HEK293 (cell line): ENCODE measurements at regions not wholly inside any gene's neighbourhood (a gene's known extent, or its start where the extent isn't known, plus 50 kb on each side); places are given as distances from the start of the nearest gene placed in this dataset.

ENCODE experiments used
- CTCF ChIA-PET: fragments of 350-600 bp; formaldehyde crosslinking; extraction: SDS; loops from one replicate; lab custom pipeline; 2021; ENCODE audit warnings: antibody characterized with exemption; lab: Yijun Ruan, JAX
- POLR2A ChIA-PET: fragments of 300-600 bp; formaldehyde crosslinking; extraction: SDS; loops from one replicate; lab custom pipeline; 2020; ENCODE audit warnings: antibody characterized with exemption, inconsistent platforms; lab: Yijun Ruan, JAX
- H3K27ac ChIP-seq: fragments of 200-500 bp; sonication (Bioruptor generic); 2 replicates; pipeline ENCODE4 v1.5.1; 2014; ENCODE audit warnings: low read depth, low read length, control low read depth, inconsistent platforms; ENCODE audit errors: extremely low read depth
- H3K36me3 ChIP-seq, 2 experiments: fragments of 200-500 bp in 1 of 2; sonication (Bioruptor generic) in 1 of 2; 1 replicate in 1 of 2; 2 replicates in 1 of 2; pipeline ENCODE4 v1.5.1; 2014 to 2017; ENCODE audit warnings: inconsistent platforms in 2 of 2, low read length in 2 of 2; ENCODE audit not compliant: control insufficient read depth in 2 of 2, insufficient read depth in 1 of 2
- H3K4me1 ChIP-seq: fragments of 200-500 bp; sonication (Bioruptor generic); 2 replicates; pipeline ENCODE4 v1.5.1; 2014; ENCODE audit warnings: mild to moderate bottlenecking, low read length, inconsistent platforms; ENCODE audit not compliant: control insufficient read depth, insufficient read depth
- H3K4me3 ChIP-seq: 2 replicates; pipeline ENCODE4 v1.5.1; 2011; ENCODE audit warnings: low read depth, mild to moderate bottlenecking, control low read depth, low read length, moderate library complexity
- H3K9me3 ChIP-seq: fragments of 200-500 bp; sonication (Bioruptor generic); 2 replicates; pipeline ENCODE4 v1.5.1; 2014; ENCODE audit warnings: low read depth, low read length, inconsistent platforms; ENCODE audit not compliant: control insufficient read depth, insufficient read depth
- AEBP2 ChIP-seq: fragments of 450-650 bp; formaldehyde crosslinking; IDR thresholded peaks from 2 replicates; pipeline ENCODE4 v1.5.1; 2016; ENCODE audit warnings: missing biosample characterization, missing genetic modification characterization, borderline replicate concordance
- FEZF1 ChIP-seq: fragments of 450-650 bp; formaldehyde crosslinking; IDR thresholded peaks from 2 replicates; pipeline ENCODE4 v1.5.1; 2016; ENCODE audit warnings: missing biosample characterization, missing genetic modification characterization
- KLF8 ChIP-seq: fragments of 450-650 bp; formaldehyde crosslinking; IDR thresholded peaks from 2 replicates; pipeline ENCODE4 v1.5.1; 2016; ENCODE audit warnings: missing biosample characterization, missing genetic modification characterization
- SCRT1 ChIP-seq: fragments of 450-650 bp; formaldehyde crosslinking; IDR thresholded peaks from 2 replicates; pipeline ENCODE4 v1.5.1; 2016; ENCODE audit warnings: missing biosample characterization, missing genetic modification characterization, borderline replicate concordance
- YY2 ChIP-seq: fragments of 450-650 bp; formaldehyde crosslinking; IDR thresholded peaks from 2 replicates; pipeline ENCODE4 v1.5.1; 2016; ENCODE audit warnings: missing biosample characterization, missing genetic modification characterization
- ZBTB48 ChIP-seq: fragments of 450-650 bp; formaldehyde crosslinking; IDR thresholded peaks from 2 replicates; pipeline ENCODE4 v1.5.1; 2016; ENCODE audit warnings: missing biosample characterization, missing genetic modification characterization
- ZNF10 ChIP-seq: fragments of 450-650 bp; formaldehyde crosslinking; IDR thresholded peaks from 2 replicates; pipeline ENCODE4 v1.5.1; 2017; ENCODE audit warnings: missing biosample characterization, missing genetic modification characterization
- ZNF133 ChIP-seq: fragments of 450-650 bp; formaldehyde crosslinking; IDR thresholded peaks from 2 replicates; pipeline ENCODE4 v1.5.1; 2016; ENCODE audit warnings: missing biosample characterization, missing genetic modification characterization
- ZNF175 ChIP-seq: fragments of 450-650 bp; formaldehyde crosslinking; IDR thresholded peaks from 2 replicates; pipeline ENCODE4 v1.5.1; 2016; ENCODE audit warnings: missing biosample characterization, missing genetic modification characterization
- ZNF18 ChIP-seq: fragments of 450-650 bp; formaldehyde crosslinking; IDR thresholded peaks from 2 replicates; pipeline ENCODE4 v1.5.1; 2016; ENCODE audit warnings: missing biosample characterization, missing genetic modification characterization
- ZNF23 ChIP-seq: fragments of 450-650 bp; formaldehyde crosslinking; IDR thresholded peaks from 2 replicates; pipeline ENCODE4 v1.5.1; 2016; ENCODE audit warnings: missing biosample characterization, missing genetic modification characterization, borderline replicate concordance
- ZNF311 ChIP-seq: fragments of 450-650 bp; formaldehyde crosslinking; IDR thresholded peaks from 2 replicates; pipeline ENCODE4 v1.5.1; 2017; ENCODE audit warnings: missing biosample characterization, missing genetic modification characterization, borderline replicate concordance
- ZNF426 ChIP-seq: fragments of 450-650 bp; formaldehyde crosslinking; IDR thresholded peaks from 2 replicates; pipeline ENCODE4 v1.5.1; 2017; ENCODE audit warnings: missing biosample characterization, missing genetic modification characterization, mild to moderate bottlenecking, inconsistent platforms, moderate library complexity
- ZNF610 ChIP-seq: fragments of 450-650 bp; formaldehyde crosslinking; IDR thresholded peaks from 2 replicates; pipeline ENCODE4 v1.5.1; 2016; ENCODE audit warnings: missing biosample characterization, missing genetic modification characterization, borderline replicate concordance
- ZNF704 ChIP-seq: fragments of 450-650 bp; formaldehyde crosslinking; IDR thresholded peaks from 2 replicates; pipeline ENCODE4 v1.5.1; 2016; ENCODE audit warnings: missing biosample characterization, missing genetic modification characterization
- ZNF776 ChIP-seq: fragments of 450-650 bp; formaldehyde crosslinking; IDR thresholded peaks from 2 replicates; pipeline ENCODE4 v1.5.0; 2017; ENCODE audit warnings: missing biosample characterization, missing genetic modification characterization, borderline replicate concordance
- ZSCAN16 ChIP-seq: fragments of 450-650 bp; formaldehyde crosslinking; IDR thresholded peaks from 2 replicates; pipeline ENCODE4 v1.5.1; 2016; ENCODE audit warnings: missing biosample characterization, missing genetic modification characterization
- ZSCAN23 ChIP-seq: fragments of 450-650 bp; formaldehyde crosslinking; IDR thresholded peaks from 2 replicates; pipeline ENCODE4 v1.5.1; 2016; ENCODE audit warnings: missing biosample characterization, missing genetic modification characterization
- ZSCAN4 ChIP-seq: fragments of 450-650 bp; formaldehyde crosslinking; IDR thresholded peaks from 2 replicates; pipeline ENCODE4 v1.5.1; 2017; ENCODE audit warnings: missing biosample characterization, missing genetic modification characterization
- TF ChIP-seq, protein P1 (sequence below): fragments of 450-650 bp; formaldehyde crosslinking; IDR thresholded peaks from 2 replicates; pipeline ENCODE4 v1.5.1; 2016; ENCODE audit warnings: missing biosample characterization, missing genetic modification characterization
- TF ChIP-seq, protein P2 (sequence below): fragments of 450-650 bp; formaldehyde crosslinking; conservative IDR thresholded peaks from 2 replicates; pipeline ENCODE4 v1.5.1; 2016; ENCODE audit warnings: low read depth, missing biosample characterization, missing genetic modification characterization
- TF ChIP-seq, protein P3 (sequence below): IDR thresholded peaks from 2 replicates; pipeline ENCODE4 v1.6.1; 2011; ENCODE audit warnings: mild to moderate bottlenecking, low read depth, low read length, borderline replicate concordance

GRCh38 chr18:68152770-68153169 is 562.1 kb downstream of the TMX3 start:
- Histone ChIP-seq H3K4me1 (no peaks in the 10 kb centered on the region), H3K9me3 (no peaks in the 10 kb centered on the region), H3K36me3 (no peaks in the 10 kb centered on the region), H3K4me3 (no peak overlapping the region), H3K27ac (no peak overlapping the region)
- CTCF ChIA-PET = no interaction called here
- TF ChIP-seq, protein P1, sequence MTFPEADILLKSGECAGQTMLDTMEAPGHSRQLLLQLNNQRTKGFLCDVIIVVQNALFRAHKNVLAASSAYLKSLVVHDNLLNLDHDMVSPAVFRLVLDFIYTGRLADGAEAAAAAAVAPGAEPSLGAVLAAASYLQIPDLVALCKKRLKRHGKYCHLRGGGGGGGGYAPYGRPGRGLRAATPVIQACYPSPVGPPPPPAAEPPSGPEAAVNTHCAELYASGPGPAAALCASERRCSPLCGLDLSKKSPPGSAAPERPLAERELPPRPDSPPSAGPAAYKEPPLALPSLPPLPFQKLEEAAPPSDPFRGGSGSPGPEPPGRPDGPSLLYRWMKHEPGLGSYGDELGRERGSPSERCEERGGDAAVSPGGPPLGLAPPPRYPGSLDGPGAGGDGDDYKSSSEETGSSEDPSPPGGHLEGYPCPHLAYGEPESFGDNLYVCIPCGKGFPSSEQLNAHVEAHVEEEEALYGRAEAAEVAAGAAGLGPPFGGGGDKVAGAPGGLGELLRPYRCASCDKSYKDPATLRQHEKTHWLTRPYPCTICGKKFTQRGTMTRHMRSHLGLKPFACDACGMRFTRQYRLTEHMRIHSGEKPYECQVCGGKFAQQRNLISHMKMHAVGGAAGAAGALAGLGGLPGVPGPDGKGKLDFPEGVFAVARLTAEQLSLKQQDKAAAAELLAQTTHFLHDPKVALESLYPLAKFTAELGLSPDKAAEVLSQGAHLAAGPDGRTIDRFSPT (tag by site-specific recombination) = no peak
- TF ChIP-seq AEBP2 (tag by site-specific recombination) = no peak
- no peak for TF ChIP-seq ZNF426 (tag by site-specific recombination)
- TF ChIP-seq, protein P2, sequence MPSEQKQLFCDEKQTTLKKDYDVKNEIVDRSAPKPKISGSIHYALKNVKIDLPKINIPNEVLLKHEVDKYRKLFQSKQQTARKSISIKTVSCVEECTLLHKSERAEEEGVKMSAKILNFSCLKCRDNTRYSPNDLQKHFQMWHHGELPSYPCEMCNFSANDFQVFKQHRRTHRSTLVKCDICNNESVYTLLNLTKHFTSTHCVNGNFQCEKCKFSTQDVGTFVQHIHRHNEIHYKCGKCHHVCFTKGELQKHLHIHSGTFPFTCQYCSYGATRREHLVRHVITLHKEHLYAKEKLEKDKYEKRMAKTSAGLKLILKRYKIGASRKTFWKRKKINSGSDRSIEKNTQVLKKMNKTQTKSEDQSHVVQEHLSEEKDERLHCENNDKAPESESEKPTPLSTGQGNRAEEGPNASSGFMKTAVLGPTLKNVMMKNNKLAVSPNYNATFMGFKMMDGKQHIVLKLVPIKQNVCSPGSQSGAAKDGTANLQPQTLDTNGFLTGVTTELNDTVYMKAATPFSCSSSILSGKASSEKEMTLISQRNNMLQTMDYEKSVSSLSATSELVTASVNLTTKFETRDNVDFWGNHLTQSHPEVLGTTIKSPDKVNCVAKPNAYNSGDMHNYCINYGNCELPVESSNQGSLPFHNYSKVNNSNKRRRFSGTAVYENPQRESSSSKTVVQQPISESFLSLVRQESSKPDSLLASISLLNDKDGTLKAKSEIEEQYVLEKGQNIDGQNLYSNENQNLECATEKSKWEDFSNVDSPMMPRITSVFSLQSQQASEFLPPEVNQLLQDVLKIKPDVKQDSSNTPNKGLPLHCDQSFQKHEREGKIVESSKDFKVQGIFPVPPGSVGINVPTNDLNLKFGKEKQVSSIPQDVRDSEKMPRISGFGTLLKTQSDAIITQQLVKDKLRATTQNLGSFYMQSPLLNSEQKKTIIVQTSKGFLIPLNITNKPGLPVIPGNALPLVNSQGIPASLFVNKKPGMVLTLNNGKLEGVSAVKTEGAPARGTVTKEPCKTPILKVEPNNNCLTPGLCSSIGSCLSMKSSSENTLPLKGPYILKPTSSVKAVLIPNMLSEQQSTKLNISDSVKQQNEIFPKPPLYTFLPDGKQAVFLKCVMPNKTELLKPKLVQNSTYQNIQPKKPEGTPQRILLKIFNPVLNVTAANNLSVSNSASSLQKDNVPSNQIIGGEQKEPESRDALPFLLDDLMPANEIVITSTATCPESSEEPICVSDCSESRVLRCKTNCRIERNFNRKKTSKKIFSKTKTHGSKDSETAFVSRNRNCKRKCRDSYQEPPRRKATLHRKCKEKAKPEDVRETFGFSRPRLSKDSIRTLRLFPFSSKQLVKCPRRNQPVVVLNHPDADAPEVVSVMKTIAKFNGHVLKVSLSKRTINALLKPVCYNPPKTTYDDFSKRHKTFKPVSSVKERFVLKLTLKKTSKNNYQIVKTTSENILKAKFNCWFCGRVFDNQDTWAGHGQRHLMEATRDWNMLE = no peak
- no peak for TF ChIP-seq ZSCAN23 (tag by site-specific recombination)
- no peak for TF ChIP-seq ZNF10 (tag by site-specific recombination)
- no peak for TF ChIP-seq SCRT1 (tag by site-specific recombination)
- TF ChIP-seq ZBTB48 (tag by site-specific recombination) = no peak
- no peak for TF ChIP-seq ZNF18
- TF ChIP-seq ZSCAN4 (tag by site-specific recombination) = no peak
- POLR2A ChIA-PET = no interaction called here

DNA sequence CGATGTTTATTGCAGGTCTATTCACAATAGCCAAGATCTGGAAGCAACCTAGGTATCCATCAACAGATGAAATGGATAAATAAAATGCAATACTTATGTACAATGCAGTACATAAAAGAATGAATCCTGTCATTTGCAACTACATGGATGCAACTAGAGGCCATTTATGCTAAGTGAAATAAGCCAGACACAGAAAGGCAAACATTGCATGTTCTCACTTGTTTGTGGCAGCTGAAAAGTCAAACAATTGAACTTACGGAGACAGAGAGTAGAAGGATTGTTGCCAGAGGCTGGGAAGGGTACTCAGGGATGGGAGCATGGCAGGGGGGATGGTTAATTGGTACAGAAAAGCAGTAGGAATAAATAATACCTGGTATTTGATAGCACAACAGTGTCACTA is 563.9 kb downstream of the TMX3 start:
- CTCF ChIA-PET = interaction anchor here (0.7 kb wide), 1 partner anchor 397 kb away, joined by 5 read pairs; no protein-coding TSS in a partner anchor
- Histone ChIP-seq H3K4me1 (no peaks in the 10 kb centered on the region), H3K36me3 (no peaks in the 10 kb centered on the region), H3K9me3 (no peaks in the 10 kb centered on the region), H3K4me3 (no peak overlapping the region), H3K27ac (no peak overlapping the region)
- POLR2A ChIA-PET = no interaction called here
- no peak for TF ChIP-seq ZNF311 (tag by site-specific recombination)
- no peak for TF ChIP-seq ZNF175 (tag by site-specific recombination)
- TF ChIP-seq FEZF1 (tag by site-specific recombination) = no peak
- TF ChIP-seq ZNF704 (tag by site-specific recombination) = no peak
- TF ChIP-seq KLF8 = no peak
- TF ChIP-seq YY2 (tag by site-specific recombination) = no peak
- no peak for TF ChIP-seq ZNF776 (tag by site-specific recombination)
- TF ChIP-seq ZNF23 (tag by site-specific recombination) = no peak
- TF ChIP-seq, protein P3, sequence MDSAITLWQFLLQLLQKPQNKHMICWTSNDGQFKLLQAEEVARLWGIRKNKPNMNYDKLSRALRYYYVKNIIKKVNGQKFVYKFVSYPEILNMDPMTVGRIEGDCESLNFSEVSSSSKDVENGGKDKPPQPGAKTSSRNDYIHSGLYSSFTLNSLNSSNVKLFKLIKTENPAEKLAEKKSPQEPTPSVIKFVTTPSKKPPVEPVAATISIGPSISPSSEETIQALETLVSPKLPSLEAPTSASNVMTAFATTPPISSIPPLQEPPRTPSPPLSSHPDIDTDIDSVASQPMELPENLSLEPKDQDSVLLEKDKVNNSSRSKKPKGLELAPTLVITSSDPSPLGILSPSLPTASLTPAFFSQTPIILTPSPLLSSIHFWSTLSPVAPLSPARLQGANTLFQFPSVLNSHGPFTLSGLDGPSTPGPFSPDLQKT = no peak
- TF ChIP-seq ZNF610 (tag by site-specific recombination) = no peak
- TF ChIP-seq ZNF133 (tag by site-specific recombination) = no peak
- no peak for TF ChIP-seq ZSCAN16 (tag by site-specific recombination)
